Testis (tissue), 2 donors: ENCODE measurements at regions not wholly inside any gene's neighbourhood (a gene's known extent, or its start where the extent isn't known, plus 50 kb on each side); places are given as distances from the start of the nearest gene placed in this dataset.

Experiments used
- CTCF ChIP-seq, 3 experiments: fragments of 450-650 bp in 2 of 3; fragments of 200-600 bp in 1 of 3; sonication (generic) in 1 of 3; IDR thresholded peaks; one replicate each; pipeline ENCODE4 v1.5.1; 2016 to 2019; ENCODE audit warnings: antibody characterized with exemption in 3 of 3, mild to moderate bottlenecking in 2 of 3, moderate library complexity in 1 of 3
- POLR2A ChIP-seq: fragments of 450-650 bp; IDR thresholded peaks from one replicate; pipeline ENCODE4 v1.6.1; 2017; ENCODE audit warnings: antibody characterized with exemption, mild to moderate bottlenecking, moderate library complexity

GRCh38 chr4:137194670-137195069, 337.6 kb downstream of the PCDH18 start:
- no peak for TF ChIP-seq POLR2A
- TF ChIP-seq CTCF (IDR thresholded peaks at IDR 0.05) = no peak
